ENCODE measurements at regions not wholly inside any gene's neighbourhood (a gene's known extent, or its start where the extent isn't known, plus 50 kb on each side); places are given as distances from the start of the nearest gene placed in this dataset.
"Not testable (repeated sequence)": the region's sequence is repeated elsewhere in the genome, so short reads cannot be mapped to it uniquely, and the experiment has no call there.

DNA sequence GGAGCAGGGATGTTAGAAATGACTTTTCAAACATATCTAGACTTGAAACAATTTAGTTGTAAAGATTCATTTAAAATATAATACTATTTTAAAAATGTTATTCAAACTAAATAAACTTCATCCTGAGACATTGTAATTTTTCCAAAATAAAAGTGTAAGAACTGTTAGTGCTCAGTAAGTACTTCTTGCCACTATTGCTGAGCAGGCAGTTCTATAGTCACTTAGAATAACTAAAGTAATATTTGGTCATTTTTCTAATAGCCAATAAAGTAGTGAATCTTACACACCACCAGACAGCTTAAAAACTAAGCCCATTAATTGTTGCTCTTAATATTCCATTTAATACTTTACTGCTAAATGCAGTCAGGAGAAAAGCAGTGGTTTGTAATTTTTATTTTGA lies 1120.0 kb upstream of the CDH10 start:
- no peak for DNase-seq

DNA sequence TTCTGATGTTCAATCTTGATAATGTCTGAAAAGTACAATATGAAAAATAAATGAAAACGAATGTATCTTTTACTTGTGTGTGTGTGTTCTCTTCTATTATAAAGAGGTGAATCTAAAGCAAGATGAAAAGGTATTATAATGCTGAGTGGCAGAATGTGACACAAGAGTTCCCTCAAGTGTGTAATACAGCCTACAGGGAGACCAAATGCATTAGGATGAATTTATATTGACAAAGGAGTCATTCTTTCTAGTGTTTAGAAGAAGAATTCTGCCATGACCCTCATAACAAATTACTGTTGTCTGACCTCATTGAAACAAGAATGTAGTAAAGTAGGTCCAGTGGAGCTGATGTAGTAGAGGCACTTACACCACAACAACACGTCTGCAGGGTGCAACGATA lies 1119.0 kb upstream of the CDH10 start:
- no peak for DNase-seq

DNA sequence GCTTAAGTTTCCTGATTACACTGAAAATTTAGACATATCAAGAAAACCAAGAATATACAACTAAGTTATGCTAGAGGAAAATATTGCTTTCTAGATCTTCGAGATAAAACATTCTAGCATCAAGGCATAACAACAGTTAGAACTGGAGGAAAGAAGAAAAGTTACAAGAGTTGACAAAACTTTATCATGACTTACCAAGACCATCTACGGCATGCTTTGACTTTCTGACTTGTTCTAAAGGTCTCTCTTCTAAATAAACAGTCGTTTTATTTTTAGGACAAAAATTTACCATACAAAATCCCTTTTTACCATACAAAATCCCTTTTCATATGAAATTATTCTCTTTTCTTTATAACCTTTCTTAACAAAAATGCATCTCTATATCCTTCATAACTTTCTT lies 1110.1 kb upstream of the CDH10 start:
- DNase-seq = no peak

DNA sequence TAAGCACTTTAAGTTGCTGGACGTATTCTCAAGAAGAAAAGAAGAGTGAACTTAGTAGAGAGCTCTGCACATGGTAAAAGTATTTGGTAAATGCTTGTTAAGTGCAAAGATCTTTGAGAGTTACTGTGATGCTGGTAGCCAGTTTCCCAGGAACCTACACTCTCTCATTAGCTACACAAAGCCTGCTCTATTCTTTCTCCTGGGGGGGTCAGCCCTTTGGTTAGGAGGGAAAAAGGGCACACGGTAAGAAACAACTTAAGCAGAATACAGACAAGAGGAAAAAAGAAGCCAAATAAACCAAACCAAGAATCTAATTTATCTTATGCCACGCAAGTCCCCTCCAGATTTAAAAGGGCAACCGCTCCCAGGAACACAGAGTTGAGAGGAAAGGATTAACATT lies 1100.1 kb upstream of the CDH10 start:
- DNase-seq = no peak

DNA sequence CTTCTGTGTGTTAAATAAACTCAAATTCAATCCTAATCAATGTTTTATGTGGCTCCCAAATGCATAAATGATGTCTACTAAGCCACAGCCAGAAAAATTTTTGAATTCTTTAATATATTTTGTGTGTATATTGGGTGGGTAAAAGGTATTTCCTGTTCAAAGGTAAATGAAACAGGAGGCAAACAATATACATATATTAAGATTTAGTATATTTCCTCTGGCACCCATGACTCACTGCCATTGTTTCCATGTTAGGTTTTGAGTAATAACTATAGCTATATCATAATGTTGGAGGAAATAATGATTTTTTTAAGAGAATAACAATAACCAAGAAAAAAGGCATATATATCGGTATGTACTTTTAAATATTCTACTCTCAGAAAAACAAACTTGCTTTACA lies 1071.9 kb upstream of the CDH10 start:
- no peak for DNase-seq

DNA sequence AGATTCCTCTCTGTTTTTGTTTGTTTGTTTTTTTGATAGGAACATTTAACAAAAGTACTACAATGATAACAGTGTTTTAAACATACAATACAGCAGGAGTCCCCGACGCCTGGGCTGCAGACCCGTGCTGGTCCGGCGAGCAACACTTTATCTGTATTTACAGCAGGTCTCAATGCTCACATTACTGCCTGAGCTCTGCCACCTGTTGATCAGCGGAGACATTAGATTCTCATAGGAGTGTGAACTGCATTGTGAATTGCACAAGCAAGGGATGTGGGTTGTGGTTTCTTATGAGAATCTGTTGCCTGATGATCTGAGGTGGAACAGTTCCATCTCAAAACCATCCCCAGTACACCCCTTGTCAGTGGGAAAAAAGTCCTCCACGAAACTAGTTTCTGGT lies 1068.5 kb upstream of the CDH10 start:
- DNase-seq = no peak

DNA sequence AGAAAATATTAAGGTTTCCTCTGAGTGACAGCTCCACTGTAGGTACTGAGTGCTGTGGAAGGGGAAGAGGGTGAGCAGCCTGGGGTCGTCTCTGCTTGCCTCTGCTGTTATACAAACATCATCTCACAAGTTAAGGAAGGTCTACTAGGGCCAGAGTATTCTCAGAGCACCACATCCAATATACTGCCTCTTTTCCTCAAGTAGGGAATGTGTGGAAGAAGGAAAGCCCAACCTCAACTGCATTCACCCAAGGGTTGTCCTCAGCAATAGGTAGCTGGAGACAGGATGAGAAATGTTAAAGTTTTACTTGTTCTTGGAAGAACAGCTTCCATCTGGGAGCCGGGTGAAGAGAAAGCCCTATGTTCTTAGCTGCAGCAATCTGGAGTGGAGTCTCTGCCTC lies 1062.3 kb upstream of the CDH10 start:
- no peak for DNase-seq

DNA sequence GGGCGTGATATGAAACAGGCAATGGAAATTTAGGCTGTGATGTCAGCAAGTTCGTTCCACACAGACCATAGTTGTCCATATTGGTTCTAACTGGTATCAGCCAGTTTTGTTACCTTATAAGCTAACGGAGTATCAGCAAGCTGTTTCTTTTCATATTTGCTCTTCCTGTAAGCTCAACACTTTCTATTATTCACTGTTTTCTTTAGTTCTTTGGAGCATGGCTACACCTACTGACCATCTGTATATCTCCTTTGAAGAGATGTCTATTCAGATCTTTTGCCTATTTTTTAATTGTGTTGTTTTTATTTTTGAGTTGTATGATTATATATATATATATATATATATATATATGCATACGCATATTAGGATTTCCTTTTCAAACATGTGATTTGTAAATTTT lies 1057.2 kb upstream of the CDH10 start:
- no peak for DNase-seq

DNA sequence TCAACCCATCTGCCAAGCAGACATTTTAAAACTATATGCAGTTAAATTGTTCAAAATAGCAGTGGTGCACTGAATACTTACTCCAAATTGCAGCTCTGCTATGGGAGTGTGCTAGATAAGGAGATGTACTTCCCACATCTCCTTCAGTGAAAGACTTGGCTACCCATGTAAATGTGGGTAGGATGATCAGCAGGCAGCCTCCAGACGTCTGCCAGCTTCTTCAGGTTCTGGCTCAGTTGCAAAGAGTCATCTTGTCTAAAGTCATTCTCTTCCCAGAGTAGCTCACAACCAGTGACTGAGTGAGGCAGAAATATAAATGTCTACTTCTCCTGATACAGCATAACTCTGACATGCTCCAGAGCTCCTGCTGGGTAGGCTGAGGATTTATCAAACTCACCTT lies 1050.0 kb upstream of the CDH10 start:
- DNase-seq = no peak

DNA sequence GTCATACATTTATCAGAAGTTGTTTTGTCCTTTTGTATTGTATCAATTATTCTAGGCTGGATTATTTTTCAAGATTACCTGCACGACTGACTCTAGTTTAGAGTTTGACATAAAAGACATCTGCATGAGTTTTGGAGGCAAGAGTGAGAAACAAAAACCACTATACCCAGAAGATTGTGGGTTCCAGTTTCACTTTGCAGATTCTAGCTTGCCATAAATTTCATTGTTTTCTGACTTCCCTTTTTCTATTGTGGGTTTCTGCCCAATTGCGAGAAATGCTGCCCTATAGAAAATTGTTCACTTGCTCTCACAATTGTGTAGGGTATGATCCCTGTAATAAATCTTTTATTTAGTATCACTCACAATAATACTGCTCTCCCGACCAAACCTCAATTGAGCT lies 1043.4 kb upstream of the CDH10 start:
- no peak for DNase-seq

DNA sequence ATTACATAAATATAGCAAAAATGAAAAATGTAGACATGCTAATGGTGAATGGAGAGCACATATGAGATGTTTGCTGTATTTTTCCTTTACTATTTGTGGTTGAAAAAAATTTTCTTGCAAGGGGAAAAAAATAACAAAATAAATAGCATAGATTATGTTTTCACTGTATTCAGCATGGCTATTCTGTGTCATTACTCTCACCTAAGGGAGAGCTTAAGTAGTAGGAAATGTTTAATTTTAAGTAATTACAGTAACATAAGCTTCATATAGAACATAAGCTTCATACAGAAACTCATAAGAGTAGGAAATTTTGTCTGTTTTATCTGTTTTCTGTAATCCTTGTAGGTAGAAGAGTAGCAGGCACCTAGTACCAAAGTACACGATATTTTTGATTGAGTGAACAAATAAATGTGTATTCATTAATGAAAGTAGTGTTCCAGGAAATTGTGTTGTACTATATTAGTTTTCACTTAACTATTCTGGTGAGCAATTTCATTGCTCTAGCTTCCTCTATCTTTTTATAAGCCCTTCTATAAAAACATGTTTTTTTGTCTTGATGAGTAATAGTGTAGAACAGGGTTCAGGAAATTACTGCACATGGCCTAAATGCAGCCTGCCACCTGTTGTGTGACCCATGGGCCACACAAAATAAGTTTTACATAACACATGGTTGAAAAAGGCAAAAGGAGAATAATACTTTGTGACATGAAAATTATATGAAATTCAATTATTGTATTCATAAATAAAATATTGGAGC lies 1025.0 kb upstream of the CDH10 start:
- DNase-seq = no peak

DNA sequence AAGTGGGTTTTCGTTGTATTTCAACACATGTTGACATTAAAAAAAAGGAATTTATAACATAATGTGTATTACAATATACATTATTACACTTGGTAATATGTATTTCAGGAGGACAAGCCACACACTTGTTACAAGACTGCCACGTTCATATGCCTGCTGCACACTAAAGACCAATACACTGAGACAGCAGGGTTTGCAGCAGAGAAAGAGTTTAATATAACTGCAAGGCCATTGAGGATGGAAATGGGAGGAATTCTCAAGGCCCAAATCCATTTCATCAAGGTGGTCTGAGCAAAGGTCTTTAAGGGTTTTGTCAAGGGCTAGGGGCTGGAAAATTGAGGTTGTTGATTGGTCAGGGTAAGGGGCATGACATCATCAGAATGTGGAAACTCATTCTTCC lies 1017.8 kb upstream of the CDH10 start:
- no peak for DNase-seq

DNA sequence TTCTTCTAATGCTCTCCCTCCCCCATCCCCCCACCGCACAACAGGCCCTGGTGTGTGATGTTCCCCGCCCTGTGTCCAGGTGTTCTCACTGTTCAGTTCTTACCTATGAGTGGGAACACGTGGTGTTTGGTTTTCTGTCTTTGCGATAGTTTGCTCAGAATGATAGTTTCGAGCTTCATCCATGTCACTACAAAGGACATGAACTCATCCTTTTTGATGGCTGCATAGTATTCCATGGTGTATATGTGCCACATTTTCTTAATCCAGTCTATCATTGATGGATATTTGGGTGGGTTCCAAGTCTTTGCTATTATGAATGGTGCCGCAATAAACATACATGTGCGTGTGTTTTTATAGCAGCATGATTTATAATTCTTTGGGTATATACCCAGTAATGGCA lies 1005.5 kb upstream of the CDH10 start:
- not testable (repeated sequence) for DNase-seq

DNA sequence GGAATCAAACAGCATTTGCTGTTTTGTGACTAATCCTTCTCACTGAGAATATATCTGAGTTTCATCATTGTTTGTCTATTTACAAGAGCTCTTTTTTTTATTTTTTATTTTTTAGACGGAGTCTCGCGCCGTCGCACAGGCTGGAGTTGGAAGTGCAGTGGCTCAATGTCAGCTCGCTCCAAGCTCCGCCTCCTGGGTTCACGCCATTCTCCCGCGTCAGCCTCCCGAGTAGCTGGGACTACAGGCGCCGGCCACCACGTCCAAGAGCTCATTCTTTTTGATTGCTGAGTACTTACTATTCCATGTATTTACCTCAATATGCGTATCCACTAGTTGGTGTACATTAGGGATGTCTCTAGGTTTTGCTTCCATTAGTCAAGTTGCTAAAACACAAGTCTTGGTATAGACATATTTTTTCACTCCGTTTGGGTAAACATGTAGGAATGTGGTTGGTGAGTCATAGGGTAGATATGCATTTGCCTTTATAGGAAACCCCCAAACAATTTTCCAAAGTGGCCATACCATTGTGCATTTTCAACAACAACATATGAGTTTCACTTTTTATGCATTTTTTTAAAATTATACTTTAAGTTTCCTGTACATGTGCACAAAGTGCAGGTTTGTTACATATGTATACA lies 1005.0 kb upstream of the CDH10 start:
- no peak for DNase-seq

DNA sequence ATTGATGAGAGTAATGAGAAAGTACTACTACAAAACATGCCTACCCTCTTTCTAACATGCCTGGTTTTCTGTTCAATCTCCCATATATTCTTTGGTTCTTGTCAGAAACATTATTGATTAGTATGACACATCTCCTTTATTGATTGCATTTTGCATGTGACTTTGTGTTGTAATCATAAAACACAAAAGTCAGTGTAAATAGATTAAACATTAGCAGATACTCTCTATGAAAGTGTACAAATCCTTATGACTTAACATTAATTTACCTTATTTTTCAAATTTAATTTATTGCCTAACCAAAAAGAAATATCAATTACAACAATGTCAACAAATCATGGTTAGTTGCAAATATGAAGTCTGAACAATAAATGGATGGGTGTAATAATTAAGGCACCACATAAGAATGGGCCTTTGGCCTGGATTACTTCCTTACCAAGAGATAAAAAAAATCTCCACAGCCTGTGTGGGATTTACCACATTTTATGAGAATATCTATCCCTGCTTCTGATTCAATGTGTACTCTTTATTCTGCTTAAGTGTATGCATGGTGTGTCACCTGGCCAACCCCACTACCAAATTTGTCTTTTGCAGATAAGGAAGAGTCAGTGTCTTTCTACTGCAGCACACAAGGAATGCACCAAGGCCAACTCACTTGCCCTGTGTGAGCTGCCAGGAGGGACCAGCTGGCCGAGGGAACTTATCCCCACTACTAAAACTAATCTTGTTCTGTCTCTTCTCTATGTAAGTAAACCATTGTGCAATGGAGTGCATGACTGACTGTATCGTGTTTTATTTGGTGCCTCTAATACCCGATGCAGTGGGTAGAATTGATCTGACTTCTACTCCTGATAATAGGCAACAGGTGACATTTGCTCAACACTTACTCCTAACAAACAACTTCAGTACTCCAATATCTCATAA lies 1001.9 kb upstream of the CDH10 start:
- DNase-seq = no peak

DNA sequence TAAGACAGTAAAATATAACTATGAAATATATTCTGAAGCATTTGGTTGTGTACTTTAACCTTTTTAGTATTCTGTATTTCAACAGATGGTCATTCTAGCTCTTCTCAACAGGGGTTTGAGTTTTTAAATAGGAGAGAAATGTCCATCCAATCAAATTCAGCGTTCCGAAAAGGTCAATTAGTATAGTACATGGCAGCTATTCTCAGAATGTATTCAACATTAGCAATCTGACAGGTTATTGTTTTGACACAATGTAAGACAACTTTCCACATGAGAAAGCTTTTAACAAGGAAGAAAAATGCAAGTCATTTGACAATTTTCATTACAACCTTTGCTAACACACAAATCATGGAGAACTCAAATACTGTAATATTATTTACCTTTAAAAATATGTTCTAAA lies 996.3 kb upstream of the CDH10 start:
- no peak for DNase-seq

DNA sequence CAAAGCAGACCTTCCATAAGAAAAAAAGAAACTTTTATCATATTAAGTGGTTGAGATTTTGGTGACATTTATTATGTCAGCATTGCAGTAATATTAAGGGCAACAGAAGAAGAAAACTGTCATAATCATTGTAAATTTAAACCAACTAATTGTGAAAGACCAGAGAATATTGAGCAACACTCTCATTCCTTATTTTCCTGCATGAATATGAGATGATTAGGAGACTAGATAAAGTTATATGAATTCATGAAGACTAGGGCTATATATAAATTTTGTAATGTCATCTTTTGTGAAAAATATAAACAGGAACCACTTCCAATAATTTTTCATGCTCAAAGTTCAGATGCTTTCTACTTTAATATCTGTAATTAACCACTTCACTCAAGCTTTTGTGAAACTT lies 974.5 kb upstream of the CDH10 start:
- no peak for DNase-seq

DNA sequence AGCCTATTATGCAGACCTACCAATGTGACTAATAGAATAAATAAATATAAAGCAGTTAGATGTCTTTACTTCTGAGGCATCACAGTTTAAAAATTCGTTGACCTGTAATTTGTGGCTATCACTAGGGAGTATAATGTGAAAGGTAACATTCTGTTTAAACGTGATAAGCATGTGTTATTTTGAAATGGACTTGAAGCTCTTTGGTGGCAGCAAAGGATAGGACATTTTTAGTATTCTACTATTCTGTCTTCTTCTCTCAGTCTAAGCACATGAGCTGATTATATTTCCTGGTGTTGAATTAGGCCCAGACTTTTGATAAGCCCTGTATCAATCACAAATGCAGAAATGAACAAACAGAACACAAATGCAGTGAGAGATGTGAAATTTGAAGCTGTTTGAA lies 974.0 kb upstream of the CDH10 start:
- no peak for DNase-seq

DNA sequence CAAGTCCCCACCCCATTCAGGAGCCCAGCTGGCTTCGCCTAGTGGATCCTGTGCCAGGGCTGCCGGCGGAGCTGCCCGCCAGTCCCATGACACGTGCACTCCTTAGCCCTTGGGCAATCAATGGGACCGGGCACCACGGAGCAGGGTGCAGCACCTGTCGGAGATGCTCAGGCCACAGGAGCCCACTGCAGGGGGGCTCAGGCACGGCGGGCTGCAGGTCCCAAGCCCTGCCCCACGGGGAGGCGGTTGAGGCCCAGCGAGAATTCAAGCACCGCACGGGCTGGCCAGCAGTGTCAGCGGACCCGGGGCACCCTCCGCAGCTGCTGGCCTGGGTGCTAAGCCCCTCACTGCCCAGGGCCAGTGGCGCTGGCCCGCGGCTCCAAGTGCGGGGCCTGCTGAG lies 969.7 kb upstream of the CDH10 start:
- no peak for DNase-seq

DNA sequence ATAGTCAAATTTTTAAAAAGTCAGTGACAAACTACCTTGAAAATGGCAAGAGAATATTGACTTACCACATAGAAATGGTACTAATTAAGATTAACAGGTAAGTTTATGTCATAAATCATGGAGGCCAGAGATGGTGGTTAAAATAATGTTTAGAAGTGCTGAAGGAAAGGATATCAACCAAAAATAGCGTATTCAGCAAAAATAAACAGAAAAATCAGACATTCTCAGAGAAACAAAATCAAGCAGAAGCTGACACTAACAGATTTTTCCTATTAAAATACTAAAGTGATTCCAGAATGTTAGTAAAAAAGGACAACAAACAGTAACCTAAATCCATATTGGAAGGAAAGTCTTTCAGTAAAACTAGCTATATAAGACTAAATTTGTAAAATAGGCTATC lies 959.9 kb upstream of the CDH10 start:
- DNase-seq = no peak

DNA sequence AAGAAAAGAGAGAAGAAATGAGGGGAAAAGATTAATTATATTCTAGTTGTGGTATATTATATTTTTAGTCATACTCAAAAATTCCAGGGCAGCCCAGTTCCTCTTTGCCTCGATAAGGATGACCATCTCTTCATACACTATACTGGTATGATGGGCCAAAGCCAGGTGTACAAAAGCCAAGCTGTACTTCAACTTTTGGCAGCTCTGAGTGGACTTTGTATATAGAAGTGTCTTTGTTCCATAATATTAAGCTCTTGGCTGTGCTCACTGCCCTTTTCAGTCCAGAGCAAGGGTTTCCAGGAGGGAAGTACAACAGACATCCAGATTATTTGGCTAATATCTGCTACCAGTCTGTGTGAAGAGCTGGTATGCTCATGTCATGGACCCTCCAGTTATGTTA lies 934.3 kb upstream of the CDH10 start:
- DNase-seq = no peak

DNA sequence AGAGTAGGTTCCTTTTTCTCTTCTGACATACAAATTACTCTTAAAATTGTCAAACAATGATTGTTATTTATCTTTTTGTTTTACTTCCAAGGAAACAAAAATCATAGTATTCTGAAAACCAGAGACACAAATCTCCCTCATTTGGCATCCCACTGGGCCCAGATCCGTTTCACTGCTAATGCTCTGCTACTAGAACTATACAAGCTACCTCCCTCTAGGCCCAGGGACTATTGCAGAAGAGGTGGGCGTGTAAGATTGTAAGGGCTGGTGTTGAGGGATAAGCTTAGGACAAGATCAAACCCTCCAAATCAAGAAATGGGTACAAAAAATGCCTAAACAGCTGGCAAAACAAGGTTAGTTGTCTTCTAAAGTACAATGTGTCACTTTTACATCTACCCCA lies 928.9 kb upstream of the CDH10 start:
- no peak for DNase-seq

DNA sequence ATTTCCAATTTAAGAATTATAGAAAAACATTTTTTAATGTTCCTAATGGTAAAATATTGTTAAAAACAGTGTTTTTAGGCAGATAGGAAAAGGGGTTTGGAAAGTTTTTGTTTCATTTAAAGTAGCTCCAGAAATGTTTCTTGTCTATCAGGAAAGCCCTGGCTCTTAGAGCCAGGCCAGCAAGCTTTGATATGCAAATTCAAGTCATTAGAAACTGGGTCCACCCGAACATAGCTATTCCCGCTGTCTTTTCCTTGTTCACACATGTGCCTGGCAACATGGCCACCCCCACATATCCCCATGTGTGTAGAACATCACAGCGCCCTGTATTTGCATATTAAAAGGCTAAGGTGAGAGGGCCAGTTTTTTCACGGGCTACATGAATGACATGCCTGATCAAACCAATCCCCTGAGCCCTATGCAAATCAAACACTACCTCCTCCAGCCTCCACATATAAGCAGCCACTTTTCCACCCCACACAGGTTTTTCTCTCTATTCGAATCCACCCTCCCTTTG lies 925.3 kb upstream of the CDH10 start:
- DNase-seq = no peak
